ENCODE measurements at regions not wholly inside any gene's neighbourhood (a gene's known extent, or its start where the extent isn't known, plus 50 kb on each side); places are given as distances from the start of the nearest gene placed in this dataset.

DNA sequence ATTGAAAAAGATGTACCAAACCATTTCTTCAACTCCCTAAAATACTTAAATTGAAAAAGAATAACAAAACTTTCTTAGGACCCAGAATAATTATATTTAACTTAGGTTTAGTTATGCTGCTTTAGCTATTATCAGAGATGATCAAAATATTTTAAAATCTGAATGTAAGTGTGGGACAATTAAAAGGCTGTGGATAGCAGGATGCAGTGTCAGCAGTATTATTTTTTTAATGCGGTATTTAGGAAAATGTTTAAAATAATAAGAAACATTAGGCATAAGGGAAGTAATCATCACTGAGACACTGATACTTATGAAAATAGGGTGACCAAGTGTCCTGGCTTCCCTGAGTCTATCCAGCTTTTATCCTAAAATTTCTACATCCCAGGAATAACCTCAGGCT is 161.5 kb upstream of the PTCHD4 start:
- Mint-ChIP-seq H3K27ac (no peak overlapping the region), H3K27me3 (peaks cover 0 to 3% (median 0%) of the 10 kb centered on the region in 5 donors), H3K4me1 (no peaks in the 10 kb centered on the region), H3K4me3 (no peak overlapping the region), H3K36me3 (peaks cover 0 to 8% (median 0%) of the 10 kb centered on the region in 3 donors), H3K9me3 (peaks cover 0 to 34% (median 15%) of the 10 kb centered on the region in 9 donors)
- DNase-seq (no peak), ATAC-seq (no peak)
- POLR2A ChIA-PET = no interaction called here

DNA sequence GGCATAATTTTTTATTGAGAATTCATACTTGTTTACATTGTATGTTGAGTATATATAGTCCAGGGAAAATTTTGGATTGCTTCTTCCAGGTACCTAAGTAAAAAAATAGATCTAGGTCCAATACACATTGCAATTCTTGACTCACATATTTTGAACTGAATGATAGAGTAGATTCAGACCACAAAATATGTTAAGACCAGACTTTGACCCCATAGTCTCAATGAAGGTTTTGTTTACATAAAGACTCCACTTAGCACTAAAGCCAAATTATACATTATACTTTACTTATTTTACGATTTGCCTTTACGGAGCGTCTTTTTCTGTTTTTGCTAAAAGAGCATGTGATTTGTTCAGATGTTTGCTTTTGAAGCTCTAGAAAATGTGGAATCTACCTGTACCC is 144.1 kb upstream of the PTCHD4 start:
- Mint-ChIP-seq H3K27ac (no peak overlapping the region), H3K9me3 (peaks cover 0 to 34% (median 0%) of the 10 kb centered on the region in 9 donors), H3K36me3 (no peaks in the 10 kb centered on the region), H3K4me1 (no peaks in the 10 kb centered on the region), H3K27me3 (peaks cover 0 to 1% (median 0%) of the 10 kb centered on the region in 5 donors), H3K4me3 (no peak overlapping the region)
- no peak for DNase-seq
- POLR2A ChIA-PET = no interaction called here
- ATAC-seq = no peak

DNA sequence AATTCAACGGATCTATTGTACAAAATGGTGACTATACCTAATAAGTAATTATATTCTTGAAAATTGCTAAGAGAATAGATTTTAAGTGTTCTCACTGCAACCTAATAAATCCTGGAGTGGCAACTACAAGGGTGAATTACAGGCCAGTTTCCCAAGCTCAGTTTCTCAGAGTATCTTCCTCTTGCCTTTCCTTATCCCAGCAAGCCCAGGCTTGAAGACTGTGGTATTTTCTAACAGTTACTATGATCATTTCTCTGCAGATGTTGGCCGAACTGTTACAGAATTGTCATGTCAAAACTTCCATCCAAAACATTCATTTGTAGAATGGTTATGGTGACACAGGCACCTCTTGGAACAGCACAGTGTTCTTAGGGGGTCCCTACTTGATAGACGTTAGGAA is 138.1 kb upstream of the PTCHD4 start:
- no peaks in the 10 kb centered on the region for H3K27me3 Mint-ChIP-seq
- H3K4me1 Mint-ChIP-seq = no peaks in the 10 kb centered on the region
- peaks cover 0 to 18% (median 0%) of the 10 kb centered on the region in 9 donors for H3K9me3 Mint-ChIP-seq
- POLR2A ChIA-PET = no interaction called here
- DNase-seq = no peak
- no peak overlapping the region for H3K27ac Mint-ChIP-seq
- no peaks in the 10 kb centered on the region for H3K36me3 Mint-ChIP-seq
- H3K4me3 Mint-ChIP-seq = no peak overlapping the region
- ATAC-seq = no peak

DNA sequence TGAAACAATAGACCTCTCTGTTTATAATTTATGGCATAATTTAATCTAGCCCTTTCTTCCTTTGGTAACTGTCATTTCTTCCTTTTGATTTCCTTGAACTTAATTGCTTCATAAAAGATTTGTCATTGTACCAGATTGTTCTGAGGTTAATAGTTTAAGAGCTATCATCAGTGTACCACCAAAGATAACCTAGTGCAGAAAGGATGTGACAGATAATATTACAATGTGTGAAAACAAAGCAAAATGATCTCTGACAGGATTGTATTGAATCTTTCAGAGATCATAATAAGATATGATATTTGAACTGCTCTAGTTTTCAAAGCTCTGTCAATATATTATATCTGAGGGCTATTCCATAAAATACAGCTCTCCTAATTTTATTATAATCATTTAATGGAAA is 132.1 kb upstream of the PTCHD4 start:
- ATAC-seq (no peak), DNase-seq (no peak)
- peaks cover 0 to 10% (median 2%) of the 10 kb centered on the region in 9 donors for H3K9me3 Mint-ChIP-seq
- POLR2A ChIA-PET = no interaction called here
- no peak overlapping the region for H3K4me3 Mint-ChIP-seq
- H3K27me3 Mint-ChIP-seq = no peaks in the 10 kb centered on the region
- H3K27ac Mint-ChIP-seq = no peak overlapping the region
- H3K36me3 Mint-ChIP-seq = no peaks in the 10 kb centered on the region
- no peaks in the 10 kb centered on the region for H3K4me1 Mint-ChIP-seq

DNA sequence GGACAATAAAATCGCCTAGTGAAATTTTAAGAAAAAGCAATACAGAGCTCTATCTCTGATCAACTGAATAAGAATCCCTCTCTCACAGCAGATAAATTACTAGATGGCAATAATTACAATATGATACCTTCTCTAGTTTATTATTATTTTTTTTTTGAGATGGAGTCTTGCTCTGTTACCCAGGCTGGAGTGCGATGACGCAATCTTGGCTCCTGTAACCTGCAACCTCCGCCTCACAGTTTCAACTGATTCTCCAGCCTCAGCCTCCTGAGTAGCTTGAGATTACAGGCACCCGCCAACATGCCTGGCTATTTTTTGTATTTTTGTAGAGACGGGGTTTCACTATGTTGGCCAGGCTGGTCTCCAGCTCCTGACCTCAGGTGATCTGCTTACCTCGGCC is 129.3 kb upstream of the PTCHD4 start:
- Mint-ChIP-seq H3K4me1 (no peaks in the 10 kb centered on the region), H3K36me3 (no peaks in the 10 kb centered on the region), H3K27me3 (no peaks in the 10 kb centered on the region), H3K27ac (no peak overlapping the region), H3K4me3 (no peak overlapping the region), H3K9me3 (peaks cover 5 to 36% (median 18%) of the 10 kb centered on the region in 9 donors)
- no peak for DNase-seq
- POLR2A ChIA-PET = no interaction called here
- ATAC-seq = no peak

DNA sequence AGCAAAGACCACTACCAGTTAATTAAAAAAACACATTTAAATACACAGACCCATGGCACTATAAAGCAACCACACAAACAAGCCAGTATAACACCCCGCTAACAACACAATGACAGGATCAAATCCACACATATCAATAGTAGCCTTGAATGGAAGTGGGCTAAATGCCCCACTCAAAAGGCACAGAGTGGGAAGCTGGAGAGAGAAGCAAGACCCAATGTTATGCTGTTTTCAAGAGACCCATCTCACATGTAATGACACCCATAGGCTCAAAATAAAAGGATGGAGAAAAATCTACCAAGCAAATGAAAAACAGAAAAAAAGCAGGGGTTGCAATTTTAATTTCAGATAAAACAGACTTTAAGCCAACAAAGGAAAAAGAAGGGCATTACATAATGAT is 125.4 kb upstream of the PTCHD4 start:
- Mint-ChIP-seq H3K4me3 (no peak overlapping the region), H3K27me3 (no peaks in the 10 kb centered on the region), H3K36me3 (no peaks in the 10 kb centered on the region), H3K27ac (no peak overlapping the region), H3K4me1 (no peaks in the 10 kb centered on the region), H3K9me3 (peaks cover 5 to 40% (median 21%) of the 10 kb centered on the region in 9 donors)
- POLR2A ChIA-PET = no interaction called here
- ATAC-seq (no peak), DNase-seq (no peak)

DNA sequence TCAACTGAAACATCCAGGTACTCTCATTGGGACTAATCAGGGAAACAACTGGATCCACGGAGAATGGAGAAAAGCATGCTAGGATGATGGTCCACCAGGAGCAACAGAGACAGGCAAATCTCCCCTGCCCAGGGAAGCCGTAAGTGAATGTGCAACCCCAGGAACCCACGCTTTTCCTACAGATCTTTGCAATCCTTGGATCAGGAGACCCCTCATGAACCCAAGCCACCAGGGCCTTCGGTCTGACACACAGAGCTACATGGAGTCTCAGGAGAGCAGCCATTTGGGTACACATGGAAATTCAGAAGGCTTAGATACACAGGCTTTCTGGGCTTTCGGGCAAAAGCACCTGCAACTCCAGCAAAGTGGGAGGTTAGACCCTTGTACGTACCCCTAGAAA is 122.1 kb upstream of the PTCHD4 start:
- Mint-ChIP-seq H3K4me1 (no peaks in the 10 kb centered on the region), H3K4me3 (no peak overlapping the region), H3K9me3 (peaks cover 5 to 31% (median 21%) of the 10 kb centered on the region in 9 donors), H3K36me3 (no peaks in the 10 kb centered on the region), H3K27ac (no peak overlapping the region), H3K27me3 (no peaks in the 10 kb centered on the region)
- POLR2A ChIA-PET = no interaction called here
- DNase-seq (no peak), ATAC-seq (no peak)

DNA sequence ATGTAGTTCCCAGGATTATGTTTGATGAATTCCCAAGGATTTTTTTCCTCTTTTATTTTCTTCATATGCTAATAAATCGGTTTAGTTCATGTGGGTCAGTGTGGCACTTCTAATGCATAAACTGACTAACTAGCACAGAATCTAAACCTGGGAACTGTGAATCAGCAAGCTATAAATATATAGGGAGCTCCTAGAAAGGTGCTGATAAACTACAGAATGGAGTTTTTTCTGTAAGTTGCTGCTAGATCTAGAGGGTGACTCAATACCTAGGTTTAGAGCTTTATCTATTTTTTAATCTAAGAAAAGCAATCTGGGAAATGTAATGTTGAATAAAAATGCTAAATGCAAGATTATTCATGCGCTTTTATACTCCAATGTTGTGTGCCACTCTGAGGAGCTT is 118.8 kb upstream of the PTCHD4 start:
- Mint-ChIP-seq H3K4me1 (no peaks in the 10 kb centered on the region), H3K27ac (no peak overlapping the region), H3K36me3 (no peaks in the 10 kb centered on the region), H3K4me3 (no peak overlapping the region), H3K27me3 (no peaks in the 10 kb centered on the region), H3K9me3 (peaks cover 0 to 5% (median under 1%) of the 10 kb centered on the region in 9 donors)
- no peak for DNase-seq
- ATAC-seq = no peak
- POLR2A ChIA-PET = no interaction called here

DNA sequence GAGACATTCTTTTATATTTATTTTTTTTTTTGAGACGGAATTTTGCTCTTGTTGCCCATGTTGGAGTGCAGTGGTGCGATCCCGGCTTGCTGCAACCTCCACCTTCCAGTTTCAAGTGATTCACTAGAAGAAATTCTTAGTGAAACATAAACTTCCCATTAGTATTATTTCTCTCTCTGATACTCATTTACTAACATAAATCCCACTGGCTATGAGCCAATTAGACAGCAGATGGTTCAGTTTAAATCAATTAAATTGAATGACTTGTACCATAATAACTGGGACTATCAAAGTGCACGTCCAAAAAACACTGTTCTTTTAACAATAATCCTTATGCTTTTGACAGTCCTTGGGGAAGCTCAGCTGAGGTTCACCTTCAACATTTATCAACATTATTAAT is 111.2 kb upstream of the PTCHD4 start:
- ATAC-seq (no peak), DNase-seq (no peak)
- Mint-ChIP-seq H3K4me3 (no peak overlapping the region), H3K27ac (no peak overlapping the region), H3K4me1 (no peaks in the 10 kb centered on the region), H3K9me3 (peaks cover 0 to 10% (median 2%) of the 10 kb centered on the region in 9 donors), H3K36me3 (no peaks in the 10 kb centered on the region), H3K27me3 (peaks cover 0 to 3% (median 0%) of the 10 kb centered on the region in 5 donors)
- POLR2A ChIA-PET = no interaction called here

DNA sequence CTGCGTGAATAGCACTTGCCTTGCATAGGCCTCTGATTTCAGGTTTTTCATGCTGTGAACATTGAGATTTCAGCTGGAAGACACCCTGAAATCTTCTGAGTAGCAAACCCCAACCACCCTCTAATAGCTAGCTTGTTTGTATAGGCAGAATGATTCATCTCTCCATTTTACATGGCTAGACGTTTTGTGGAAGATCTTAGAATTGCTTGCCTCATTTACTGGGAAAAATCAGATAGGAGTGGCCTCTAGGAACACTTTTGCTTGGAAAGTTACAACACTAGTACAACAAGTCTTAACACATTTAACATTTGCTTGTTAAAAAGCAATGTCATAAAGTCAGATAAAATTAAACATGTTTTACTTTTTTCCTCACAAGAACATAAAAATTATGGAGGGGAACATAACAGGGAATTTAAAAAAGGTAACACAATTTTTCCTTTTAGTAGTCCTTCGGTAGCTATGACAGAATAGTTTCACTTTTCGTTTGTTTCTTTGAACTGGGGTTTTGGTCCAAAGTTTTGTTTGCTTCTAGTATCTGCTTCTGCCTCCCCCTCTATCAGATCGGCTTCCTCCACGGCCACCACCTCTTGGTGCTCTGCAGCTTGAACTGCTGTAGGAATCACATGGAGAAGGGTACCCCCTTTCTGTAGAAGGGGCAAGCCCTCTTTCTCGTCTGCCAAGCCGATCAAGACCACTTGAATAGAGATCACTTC is 102.2 kb upstream of the PTCHD4 start:
- no peak for DNase-seq
- Mint-ChIP-seq H3K27ac (no peak overlapping the region), H3K9me3 (peaks cover 0 to 33% (median 4%) of the 10 kb centered on the region in 9 donors), H3K36me3 (peaks cover 0 to 2% (median 0%) of the 10 kb centered on the region in 3 donors), H3K4me1 (no peaks in the 10 kb centered on the region), H3K27me3 (peaks cover 0 to 3% (median 0%) of the 10 kb centered on the region in 5 donors), H3K4me3 (no peak overlapping the region)
- ATAC-seq = no peak
- POLR2A ChIA-PET = no interaction called here

DNA sequence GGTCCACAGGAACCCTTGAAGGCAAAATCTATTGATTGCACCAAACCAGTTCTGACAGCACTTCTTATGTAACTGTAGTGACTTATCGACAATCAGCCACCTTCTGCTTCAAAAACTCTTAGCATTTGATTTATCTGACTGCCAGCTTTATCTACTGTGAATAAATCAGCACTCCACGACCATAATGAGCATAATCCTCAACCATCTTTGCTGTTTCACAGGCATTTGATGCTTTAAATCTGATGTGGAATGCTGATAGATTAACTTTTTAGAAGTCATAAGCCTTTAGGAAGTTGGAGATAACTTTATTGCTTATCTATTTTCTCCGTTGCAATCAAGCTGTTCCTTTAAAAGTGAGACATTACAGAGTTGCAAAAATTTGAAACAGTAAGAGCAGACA is 101.5 kb upstream of the PTCHD4 start:
- H3K4me3 Mint-ChIP-seq = no peak overlapping the region
- H3K27ac Mint-ChIP-seq = no peak overlapping the region
- POLR2A ChIA-PET = no interaction called here
- H3K36me3 Mint-ChIP-seq = peaks cover 0 to 3% (median 0%) of the 10 kb centered on the region in 3 donors
- peaks cover 0 to under 1% (median 0%) of the 10 kb centered on the region in 5 donors for H3K27me3 Mint-ChIP-seq
- DNase-seq (no peak), ATAC-seq (no peak)
- no peaks in the 10 kb centered on the region for H3K4me1 Mint-ChIP-seq
- H3K9me3 Mint-ChIP-seq = peaks cover 0 to 26% (median 4%) of the 10 kb centered on the region in 9 donors

DNA sequence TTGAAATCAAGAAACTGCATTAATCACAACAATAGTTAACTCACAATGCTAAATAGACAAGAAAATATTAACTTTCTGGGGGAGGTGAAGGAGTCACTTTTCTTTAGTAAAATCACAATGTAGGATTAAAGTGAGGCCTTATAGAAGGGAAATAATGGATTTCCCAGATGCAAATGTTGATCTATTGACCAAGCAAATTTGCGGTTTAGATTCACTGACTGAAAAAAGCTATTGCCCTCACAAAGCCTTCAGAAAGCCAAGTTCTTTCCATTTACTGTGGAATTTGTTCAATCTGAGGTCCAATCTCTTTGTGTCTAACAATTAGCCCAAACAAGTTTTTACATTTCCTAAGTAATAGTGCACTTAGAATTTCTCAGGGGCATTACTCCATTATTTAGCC is 95.1 kb upstream of the PTCHD4 start:
- Mint-ChIP-seq H3K36me3 (peaks cover 0 to 3% (median 0%) of the 10 kb centered on the region in 3 donors), H3K4me1 (no peaks in the 10 kb centered on the region), H3K27ac (no peak overlapping the region), H3K4me3 (no peak overlapping the region), H3K9me3 (peaks cover 2 to 28% (median 11%) of the 10 kb centered on the region in 9 donors), H3K27me3 (no peaks in the 10 kb centered on the region)
- DNase-seq (no peak), ATAC-seq (no peak)
- POLR2A ChIA-PET = no interaction called here

DNA sequence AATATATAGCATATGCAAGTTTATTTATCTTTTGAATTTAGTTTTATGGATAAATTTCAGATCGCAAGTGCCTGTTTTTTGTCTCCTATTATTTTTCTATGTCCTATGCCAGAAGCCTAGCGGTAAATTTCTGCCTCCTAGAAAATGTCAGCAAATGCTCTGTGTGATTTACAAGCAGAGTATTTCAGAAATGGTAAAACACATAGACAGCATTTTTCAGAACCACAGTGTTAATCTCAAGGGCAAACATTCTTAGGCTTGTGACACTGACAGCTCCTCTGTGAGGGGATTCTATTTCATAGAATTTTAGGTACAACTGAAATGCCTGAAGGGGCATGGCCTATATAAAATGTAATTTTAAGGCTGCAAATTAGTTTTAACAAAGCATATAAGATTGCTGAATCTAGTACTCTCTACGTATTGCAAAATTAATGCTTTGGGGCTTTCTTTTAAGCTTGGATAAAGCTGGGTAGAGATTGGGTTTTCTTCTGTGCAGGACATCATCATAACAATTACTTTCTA is 89.9 kb upstream of the PTCHD4 start:
- Mint-ChIP-seq H3K27me3 (no peaks in the 10 kb centered on the region), H3K36me3 (no peaks in the 10 kb centered on the region), H3K27ac (no peak overlapping the region), H3K9me3 (peaks cover 2 to 23% (median 14%) of the 10 kb centered on the region in 9 donors), H3K4me1 (no peaks in the 10 kb centered on the region), H3K4me3 (no peak overlapping the region)
- POLR2A ChIA-PET = no interaction called here
- ATAC-seq (no peak), DNase-seq (no peak)

DNA sequence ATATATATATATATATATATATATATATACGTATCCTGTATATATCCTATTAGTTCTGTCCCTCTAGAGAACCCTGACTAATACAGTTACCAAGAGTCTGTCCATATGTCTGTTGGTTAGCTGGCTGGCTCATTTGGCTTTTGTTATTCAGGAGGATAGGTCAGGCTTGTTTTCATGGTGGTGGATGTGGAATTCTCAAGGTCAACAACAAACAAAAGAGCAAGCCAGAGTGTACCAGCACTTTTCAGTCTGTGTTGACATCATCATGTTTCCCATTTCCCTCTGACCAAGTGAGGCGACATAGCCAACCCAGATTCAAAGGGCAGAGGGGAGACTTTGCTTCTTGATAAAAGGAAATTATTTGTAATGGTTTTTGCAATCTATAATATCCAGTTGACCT is 88.5 kb upstream of the PTCHD4 start:
- POLR2A ChIA-PET = no interaction called here
- DNase-seq (no peak), ATAC-seq (no peak)
- H3K4me3 Mint-ChIP-seq = no peak overlapping the region
- no peaks in the 10 kb centered on the region for H3K36me3 Mint-ChIP-seq
- peaks cover 2 to 18% (median 11%) of the 10 kb centered on the region in 9 donors for H3K9me3 Mint-ChIP-seq
- no peaks in the 10 kb centered on the region for H3K27me3 Mint-ChIP-seq
- H3K27ac Mint-ChIP-seq = no peak overlapping the region
- H3K4me1 Mint-ChIP-seq = no peaks in the 10 kb centered on the region

Data from naive thymus-derived CD8-positive, alpha-beta T cell (primary cell).